ENCODE measurements at regions not wholly inside any gene's neighbourhood (a gene's known extent, or its start where the extent isn't known, plus 50 kb on each side); places are given as distances from the start of the nearest gene placed in this dataset.

DNA sequence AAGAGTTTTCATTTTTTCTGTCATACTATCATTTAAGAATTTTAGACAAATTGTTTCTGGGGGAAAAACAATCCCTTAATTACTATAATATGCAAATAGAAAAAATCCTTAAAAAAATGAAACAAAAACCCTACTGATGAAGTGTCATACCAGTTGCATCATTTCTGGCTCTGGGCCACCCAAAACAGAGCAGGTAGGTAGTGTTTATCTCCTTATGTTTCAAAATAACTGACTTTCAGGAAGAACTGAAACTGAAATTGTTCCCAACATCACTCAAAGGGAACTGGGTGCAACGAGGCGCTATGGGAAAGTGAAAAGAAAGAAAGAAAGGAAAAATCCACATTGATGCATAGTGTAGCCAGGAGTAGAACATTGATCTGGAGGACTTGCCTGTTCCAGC, 653.1 kb upstream of the SOX9 start:
- no peak for TF ChIP-seq YY1 (IDR thresholded peaks at IDR 0.05)
- TF ChIP-seq NR2F2 (IDR thresholded peaks at IDR 0.05), result no peak
- TF ChIP-seq RAD21 (IDR thresholded peaks at IDR 0.05), result no peak
- TF ChIP-seq, protein P1, sequence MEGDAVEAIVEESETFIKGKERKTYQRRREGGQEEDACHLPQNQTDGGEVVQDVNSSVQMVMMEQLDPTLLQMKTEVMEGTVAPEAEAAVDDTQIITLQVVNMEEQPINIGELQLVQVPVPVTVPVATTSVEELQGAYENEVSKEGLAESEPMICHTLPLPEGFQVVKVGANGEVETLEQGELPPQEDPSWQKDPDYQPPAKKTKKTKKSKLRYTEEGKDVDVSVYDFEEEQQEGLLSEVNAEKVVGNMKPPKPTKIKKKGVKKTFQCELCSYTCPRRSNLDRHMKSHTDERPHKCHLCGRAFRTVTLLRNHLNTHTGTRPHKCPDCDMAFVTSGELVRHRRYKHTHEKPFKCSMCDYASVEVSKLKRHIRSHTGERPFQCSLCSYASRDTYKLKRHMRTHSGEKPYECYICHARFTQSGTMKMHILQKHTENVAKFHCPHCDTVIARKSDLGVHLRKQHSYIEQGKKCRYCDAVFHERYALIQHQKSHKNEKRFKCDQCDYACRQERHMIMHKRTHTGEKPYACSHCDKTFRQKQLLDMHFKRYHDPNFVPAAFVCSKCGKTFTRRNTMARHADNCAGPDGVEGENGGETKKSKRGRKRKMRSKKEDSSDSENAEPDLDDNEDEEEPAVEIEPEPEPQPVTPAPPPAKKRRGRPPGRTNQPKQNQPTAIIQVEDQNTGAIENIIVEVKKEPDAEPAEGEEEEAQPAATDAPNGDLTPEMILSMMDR (IDR thresholded peaks at IDR 0.05; ENCODE audit: low read depth, low read length, missing input control), result no peak
- TF ChIP-seq SP1 (IDR thresholded peaks at IDR 0.05), result no peak
- TF ChIP-seq EGR1 (IDR thresholded peaks at IDR 0.05; ENCODE audit: low read depth in 2 of 2), result no peak
- TF ChIP-seq GABPA (IDR thresholded peaks at IDR 0.05 in 1 of 2, conservative IDR thresholded peaks at IDR 0.05 in 1 of 2), result no peak
- TF ChIP-seq, protein P2, sequence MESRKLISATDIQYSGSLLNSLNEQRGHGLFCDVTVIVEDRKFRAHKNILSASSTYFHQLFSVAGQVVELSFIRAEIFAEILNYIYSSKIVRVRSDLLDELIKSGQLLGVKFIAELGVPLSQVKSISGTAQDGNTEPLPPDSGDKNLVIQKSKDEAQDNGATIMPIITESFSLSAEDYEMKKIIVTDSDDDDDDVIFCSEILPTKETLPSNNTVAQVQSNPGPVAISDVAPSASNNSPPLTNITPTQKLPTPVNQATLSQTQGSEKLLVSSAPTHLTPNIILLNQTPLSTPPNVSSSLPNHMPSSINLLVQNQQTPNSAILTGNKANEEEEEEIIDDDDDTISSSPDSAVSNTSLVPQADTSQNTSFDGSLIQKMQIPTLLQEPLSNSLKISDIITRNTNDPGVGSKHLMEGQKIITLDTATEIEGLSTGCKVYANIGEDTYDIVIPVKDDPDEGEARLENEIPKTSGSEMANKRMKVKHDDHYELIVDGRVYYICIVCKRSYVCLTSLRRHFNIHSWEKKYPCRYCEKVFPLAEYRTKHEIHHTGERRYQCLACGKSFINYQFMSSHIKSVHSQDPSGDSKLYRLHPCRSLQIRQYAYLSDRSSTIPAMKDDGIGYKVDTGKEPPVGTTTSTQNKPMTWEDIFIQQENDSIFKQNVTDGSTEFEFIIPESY (IDR thresholded peaks at IDR 0.05), result no peak
- TF ChIP-seq TAF1 (conservative IDR thresholded peaks at IDR 0.05), result no peak
- TF ChIP-seq, protein P3, sequence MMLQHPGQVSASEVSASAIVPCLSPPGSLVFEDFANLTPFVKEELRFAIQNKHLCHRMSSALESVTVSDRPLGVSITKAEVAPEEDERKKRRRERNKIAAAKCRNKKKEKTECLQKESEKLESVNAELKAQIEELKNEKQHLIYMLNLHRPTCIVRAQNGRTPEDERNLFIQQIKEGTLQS (IDR thresholded peaks at IDR 0.05), result no peak
- TF ChIP-seq, protein P4, sequence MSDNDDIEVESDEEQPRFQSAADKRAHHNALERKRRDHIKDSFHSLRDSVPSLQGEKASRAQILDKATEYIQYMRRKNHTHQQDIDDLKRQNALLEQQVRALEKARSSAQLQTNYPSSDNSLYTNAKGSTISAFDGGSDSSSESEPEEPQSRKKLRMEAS (IDR thresholded peaks at IDR 0.05), result no peak
- no peak for TF ChIP-seq FOXA1 (IDR thresholded peaks at IDR 0.05)
- TF ChIP-seq, protein P5, sequence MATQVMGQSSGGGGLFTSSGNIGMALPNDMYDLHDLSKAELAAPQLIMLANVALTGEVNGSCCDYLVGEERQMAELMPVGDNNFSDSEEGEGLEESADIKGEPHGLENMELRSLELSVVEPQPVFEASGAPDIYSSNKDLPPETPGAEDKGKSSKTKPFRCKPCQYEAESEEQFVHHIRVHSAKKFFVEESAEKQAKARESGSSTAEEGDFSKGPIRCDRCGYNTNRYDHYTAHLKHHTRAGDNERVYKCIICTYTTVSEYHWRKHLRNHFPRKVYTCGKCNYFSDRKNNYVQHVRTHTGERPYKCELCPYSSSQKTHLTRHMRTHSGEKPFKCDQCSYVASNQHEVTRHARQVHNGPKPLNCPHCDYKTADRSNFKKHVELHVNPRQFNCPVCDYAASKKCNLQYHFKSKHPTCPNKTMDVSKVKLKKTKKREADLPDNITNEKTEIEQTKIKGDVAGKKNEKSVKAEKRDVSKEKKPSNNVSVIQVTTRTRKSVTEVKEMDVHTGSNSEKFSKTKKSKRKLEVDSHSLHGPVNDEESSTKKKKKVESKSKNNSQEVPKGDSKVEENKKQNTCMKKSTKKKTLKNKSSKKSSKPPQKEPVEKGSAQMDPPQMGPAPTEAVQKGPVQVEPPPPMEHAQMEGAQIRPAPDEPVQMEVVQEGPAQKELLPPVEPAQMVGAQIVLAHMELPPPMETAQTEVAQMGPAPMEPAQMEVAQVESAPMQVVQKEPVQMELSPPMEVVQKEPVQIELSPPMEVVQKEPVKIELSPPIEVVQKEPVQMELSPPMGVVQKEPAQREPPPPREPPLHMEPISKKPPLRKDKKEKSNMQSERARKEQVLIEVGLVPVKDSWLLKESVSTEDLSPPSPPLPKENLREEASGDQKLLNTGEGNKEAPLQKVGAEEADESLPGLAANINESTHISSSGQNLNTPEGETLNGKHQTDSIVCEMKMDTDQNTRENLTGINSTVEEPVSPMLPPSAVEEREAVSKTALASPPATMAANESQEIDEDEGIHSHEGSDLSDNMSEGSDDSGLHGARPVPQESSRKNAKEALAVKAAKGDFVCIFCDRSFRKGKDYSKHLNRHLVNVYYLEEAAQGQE (IDR thresholded peaks at IDR 0.05), result no peak

Data from liver (tissue), 3 donors.